GM18520 (cell line): ENCODE measurements at regions not wholly inside any gene's neighbourhood (a gene's known extent, or its start where the extent isn't known, plus 50 kb on each side); places are given as distances from the start of the nearest gene placed in this dataset.
"Not testable (repeated sequence)": the region's sequence is repeated elsewhere in the genome, so short reads cannot be mapped to it uniquely, and the experiment has no call there.

ENCODE experiments used
- ATAC-seq: cut with Tn5 transposase; IDR thresholded peaks from one replicate; pipeline ENCODE4 v1.9.1; 2021; ENCODE audit not compliant: unreplicated experiment

- ATAC-seq, result no peak
These were observed 467.1 kb upstream of the MGAT4C start for GRCh38 chr12:86723326-86723725.

GRCh38 chr12:86721713-86722397, 465.7 kb upstream of the MGAT4C start:
- no peak for ATAC-seq

DNA sequence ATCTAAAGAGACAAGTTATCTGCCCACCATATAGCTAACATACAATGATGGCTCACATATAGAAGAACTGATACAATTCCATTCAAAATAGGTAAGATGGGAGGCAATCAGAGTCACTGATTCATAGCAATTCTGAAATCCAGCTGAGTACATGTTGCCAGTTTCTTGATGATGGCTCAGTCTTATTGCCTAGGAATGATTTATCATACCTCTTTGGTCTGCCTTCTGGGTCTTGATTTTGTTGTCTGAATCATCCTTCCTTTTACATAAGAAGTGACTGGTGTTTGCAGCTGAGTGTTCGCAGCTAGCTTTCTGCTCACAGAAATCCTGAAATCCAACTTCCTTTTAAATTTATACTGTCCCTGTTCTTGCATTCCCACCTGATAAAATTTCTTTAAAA, 463.2 kb upstream of the MGAT4C start:
- ATAC-seq, result no peak

GRCh38 chr12:86713121-86713520, 456.9 kb upstream of the MGAT4C start:
- ATAC-seq, result no peak

GRCh38 chr12:86712425-86712843, 456.2 kb upstream of the MGAT4C start:
- peak; percentile 63 for ATAC-seq

DNA sequence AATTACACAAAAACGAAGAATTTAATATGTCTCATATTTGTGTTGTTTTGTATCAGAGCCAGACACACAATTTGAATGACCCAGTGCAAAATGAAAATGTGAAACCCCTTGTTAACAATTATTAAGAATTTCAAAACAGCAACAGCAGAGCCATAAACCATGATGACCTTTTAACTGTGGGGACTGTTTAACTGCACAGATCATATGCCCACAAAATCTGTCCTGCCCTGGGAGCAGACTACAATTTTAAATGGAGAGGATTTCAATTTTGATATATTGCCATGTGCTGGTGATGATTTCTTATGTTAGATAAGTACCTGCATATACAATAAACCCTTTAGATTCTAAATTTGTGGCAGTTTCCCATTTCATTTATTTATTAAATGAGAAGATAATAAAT, 455.5 kb upstream of the MGAT4C start:
- no peak for ATAC-seq

DNA sequence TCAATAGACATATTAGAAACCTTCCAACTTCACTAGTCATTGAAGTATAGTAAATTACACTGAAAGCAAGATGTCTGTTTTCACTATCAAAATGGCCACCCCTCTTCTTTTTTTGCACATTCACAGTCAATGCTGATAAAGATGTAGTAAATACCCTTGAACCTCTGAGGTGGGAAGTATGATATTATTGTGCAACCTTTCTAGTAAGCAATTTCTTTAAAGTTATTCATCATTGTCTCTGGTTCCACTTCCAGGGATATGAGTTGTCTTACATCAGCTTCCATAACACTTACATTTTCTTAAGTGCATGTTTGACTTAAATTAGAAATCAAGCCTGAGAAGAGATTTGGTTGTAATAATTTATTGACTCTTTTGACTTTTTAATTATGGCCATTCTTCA, 453.9 kb upstream of the MGAT4C start:
- no peak for ATAC-seq

DNA sequence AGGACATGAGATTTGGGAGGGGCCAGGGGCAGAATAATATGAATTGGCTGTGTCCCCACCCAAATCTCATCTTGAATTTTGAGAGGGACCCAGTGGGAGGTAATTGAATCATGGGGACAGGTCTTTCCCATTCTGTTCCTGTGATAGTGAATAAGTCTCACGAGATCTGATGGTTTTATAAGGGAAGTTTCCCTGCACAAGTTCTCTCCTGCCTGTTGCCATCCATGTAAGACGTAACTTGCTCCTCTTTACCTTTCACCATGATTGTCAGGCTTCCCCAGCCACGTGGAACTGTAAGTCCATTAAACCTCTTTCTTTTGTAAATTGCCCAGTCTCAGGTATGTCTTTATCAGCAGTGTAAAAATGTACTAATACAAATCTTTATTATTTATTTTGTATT, 452.8 kb upstream of the MGAT4C start:
- not testable (repeated sequence) for ATAC-seq

GRCh38 chr12:86698641-86698980, 442.4 kb upstream of the MGAT4C start:
- ATAC-seq, result no peak

GRCh38 chr12:86697916-86698640, 441.9 kb upstream of the MGAT4C start:
- no peak for ATAC-seq

- ATAC-seq, result no peak
These were observed 427.5 kb upstream of the MGAT4C start for GRCh38 chr12:86683568-86684304.

DNA sequence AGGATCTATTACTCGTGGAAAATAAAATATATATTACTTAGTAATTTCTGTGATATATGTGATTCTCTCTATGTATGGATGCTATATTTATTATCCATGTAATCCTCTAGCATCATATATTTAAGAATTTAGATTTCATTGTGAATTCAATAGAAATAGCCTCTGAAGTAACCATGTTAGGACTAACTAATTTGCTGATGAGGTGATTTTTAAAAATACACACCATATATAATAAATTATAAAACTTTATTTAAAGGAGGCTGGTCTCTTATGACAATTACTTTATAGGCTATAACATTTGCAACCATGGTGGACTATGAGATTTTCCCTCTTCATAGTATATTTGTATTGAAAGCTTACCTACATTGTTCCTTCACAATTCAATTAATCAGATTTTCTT, 424.9 kb upstream of the MGAT4C start:
- ATAC-seq, result no peak

DNA sequence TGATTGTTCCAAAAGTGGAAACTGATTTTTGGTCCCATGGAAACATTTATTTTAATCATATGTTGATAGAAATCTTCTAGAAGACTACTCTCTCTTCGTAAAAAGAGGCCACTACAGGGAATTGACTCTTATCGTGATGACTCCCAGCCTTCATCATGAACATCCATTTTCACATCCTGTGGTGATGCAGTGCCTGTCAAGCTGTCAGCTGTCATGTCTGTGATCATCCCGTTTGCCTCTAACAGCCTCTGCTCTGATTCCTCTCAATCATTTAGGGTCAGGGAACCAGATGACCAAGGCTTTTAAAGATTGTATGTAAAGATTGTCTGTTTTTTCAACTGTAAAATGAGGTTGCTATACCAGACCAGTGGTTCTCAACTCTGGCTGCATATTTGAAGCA, 419.0 kb upstream of the MGAT4C start:
- no peak for ATAC-seq

DNA sequence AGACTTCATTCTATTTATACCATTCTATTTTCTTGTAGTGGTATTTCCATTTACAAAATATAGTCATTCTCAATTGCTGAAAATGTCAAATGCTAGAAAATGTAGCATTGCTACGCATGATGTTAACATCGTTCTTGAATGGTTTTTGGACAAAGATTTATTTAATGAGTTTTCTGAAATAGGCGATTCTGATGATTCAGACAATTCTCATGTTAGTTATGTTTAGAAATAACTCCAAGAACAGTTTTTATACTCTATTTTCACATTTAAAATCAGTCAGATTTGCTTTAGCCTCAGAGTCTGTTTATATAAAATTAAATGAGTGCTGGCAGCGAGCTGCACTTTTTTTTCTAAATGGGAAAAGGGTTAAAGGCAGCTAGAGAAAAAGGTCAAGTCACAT, 414.8 kb upstream of the MGAT4C start:
- ATAC-seq, result no peak

DNA sequence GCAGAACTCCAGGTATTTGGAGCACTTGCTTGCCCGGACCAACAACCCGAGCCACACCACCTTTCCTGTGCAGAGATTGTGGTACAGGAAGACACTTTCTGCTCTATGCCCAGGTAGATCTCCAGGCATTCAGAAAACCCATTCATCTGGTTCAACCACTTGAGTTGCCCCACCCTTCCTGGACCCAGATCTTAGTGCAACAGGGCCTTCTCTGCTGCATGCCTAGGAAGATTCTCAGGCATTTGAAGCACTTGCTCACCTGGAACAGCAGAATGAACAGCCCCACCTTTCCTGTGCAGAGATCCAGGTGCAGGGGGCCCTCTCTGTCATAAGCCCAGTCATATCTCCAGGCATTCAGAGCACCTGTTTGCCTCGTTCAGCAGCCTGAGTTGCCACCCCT, 412.8 kb upstream of the MGAT4C start:
- no peak for ATAC-seq

DNA sequence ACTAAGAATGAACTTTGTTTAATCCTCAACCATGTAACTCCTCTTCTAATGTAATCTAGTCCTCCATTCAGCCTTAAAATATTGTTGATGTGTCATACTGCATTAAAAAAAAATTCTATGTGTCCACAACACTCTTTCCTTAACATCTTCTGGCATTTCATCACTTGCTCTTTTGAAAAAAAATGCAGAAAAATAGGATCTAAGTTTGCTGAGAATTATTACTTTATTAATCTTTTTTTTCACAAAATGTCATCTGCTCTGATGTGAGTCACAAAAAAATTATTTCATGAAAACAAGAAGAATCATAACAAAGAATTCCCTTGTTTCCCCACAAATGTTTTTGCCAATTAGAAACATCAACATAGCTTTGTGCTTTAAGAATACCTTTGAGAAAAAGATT, 410.1 kb upstream of the MGAT4C start:
- no peak for ATAC-seq

DNA sequence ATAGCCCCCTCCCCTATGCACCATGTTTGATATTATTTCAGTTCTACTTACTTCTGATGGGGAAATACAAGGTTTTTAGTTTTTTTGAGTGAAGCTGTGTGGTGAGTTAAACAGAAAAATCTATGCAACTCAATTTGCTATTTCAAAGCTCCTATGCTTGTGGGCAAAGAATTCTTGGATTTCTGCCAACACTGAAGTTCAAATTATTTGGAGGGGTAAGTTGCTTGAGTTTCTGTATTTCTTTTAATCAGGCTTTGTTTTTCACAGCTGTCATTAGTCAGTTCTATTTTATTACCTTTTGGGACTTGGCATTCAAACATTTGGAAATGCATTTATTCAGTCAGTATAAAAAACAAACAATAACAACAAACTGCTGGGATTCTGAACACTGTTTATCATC, 407.5 kb upstream of the MGAT4C start:
- no peak for ATAC-seq

DNA sequence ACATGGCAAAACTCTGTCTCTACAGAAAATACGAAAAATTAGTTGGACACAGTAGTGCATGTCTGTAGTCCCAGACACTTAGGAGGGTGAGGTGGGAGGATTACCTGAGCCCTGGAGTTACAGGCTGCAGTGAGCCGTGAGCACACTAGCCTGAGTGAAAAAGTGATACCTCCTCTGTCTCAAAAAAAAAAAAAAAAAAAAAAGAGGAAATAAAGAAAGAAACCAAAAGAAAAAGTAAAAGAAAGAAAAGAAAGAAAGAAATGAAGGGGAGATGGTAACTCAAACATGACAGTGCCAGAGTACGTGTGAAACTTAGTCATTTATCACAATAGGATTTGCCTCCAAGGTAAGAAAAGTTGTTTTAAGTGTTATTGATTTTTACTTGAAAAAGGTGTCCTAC, 407.0 kb upstream of the MGAT4C start:
- peak; percentile 63 for ATAC-seq

DNA sequence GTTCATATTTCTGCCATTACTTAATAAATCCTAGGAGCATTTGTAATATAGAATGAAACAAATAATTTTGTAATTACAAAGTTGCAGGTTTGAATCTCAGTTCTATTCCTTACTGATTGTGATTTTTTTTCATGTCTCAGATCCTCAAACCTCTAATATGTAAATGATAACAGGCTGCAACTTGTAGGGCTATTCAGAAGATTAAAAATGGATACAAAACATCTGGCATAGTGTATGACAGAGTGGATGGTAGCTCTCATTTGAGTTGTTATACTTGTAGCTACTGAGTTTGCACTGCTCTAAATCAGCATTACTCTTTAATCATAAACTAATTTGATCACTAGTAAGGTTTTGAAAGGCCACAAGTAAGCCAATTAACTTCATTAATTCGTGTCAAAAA, 406.3 kb upstream of the MGAT4C start:
- no peak for ATAC-seq

GRCh38 chr12:86660488-86661147, 404.4 kb upstream of the MGAT4C start:
- no peak for ATAC-seq

DNA sequence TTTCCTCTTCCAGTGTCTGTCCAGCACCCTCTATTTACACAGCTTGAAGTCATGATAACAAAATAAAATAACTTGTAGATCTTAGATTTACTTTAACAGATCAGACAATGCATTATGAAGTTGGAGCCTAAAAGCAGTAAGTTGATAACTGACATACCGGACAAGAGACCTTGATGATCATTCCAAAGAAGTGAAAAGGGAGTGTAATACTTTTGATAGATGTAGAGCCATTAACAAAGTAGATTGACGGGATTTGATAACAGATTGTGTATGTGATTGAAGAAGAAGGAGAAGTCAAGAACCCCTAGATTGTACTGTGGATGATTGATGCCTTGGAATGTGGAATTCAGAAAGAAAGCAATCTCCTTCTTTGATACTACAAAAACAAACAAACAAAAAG, 403.8 kb upstream of the MGAT4C start:
- ATAC-seq, result no peak

DNA sequence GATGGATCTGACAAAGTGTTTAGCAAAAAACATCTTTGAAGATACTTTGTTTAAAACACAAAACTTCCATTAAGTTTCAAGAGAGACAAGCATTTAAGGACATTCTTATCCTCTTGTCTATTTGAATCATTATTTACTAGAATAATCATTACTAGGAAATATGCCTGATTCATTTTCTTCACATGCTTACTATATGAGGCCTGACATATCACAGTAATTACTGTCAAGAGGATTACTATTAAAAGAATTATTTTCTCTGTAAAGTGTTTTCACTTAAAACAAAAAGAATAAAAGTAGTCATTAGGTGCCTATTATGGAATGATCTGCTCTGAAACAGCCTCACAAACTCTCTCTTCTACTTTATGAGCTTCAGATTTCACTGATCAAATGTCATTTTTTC, 402.1 kb upstream of the MGAT4C start:
- ATAC-seq, result no peak
